Testis (tissue), 2 donors: ENCODE measurements at regions not wholly inside any gene's neighbourhood (a gene's known extent, or its start where the extent isn't known, plus 50 kb on each side); places are given as distances from the start of the nearest gene placed in this dataset.

Source experiments
- CTCF ChIP-seq, 3 experiments: fragments of 450-650 bp in 2 of 3; fragments of 200-600 bp in 1 of 3; sonication (generic) in 1 of 3; IDR thresholded peaks; one replicate each; pipeline ENCODE4 v1.5.1; 2016 to 2019; ENCODE audit warnings: antibody characterized with exemption in 3 of 3, mild to moderate bottlenecking in 2 of 3, moderate library complexity in 1 of 3
- POLR2A ChIP-seq: fragments of 450-650 bp; IDR thresholded peaks from one replicate; pipeline ENCODE4 v1.6.1; 2017; ENCODE audit warnings: antibody characterized with exemption, mild to moderate bottlenecking, moderate library complexity

GRCh38 chr10:130836344-130836743 lies 475.2 kb downstream of the TCERG1L start:
- no peak for TF ChIP-seq CTCF (IDR thresholded peaks at IDR 0.05)
- TF ChIP-seq POLR2A = no peak
